ENCODE measurements at regions not wholly inside any gene's neighbourhood (a gene's known extent, or its start where the extent isn't known, plus 50 kb on each side); places are given as distances from the start of the nearest gene placed in this dataset.

DNA sequence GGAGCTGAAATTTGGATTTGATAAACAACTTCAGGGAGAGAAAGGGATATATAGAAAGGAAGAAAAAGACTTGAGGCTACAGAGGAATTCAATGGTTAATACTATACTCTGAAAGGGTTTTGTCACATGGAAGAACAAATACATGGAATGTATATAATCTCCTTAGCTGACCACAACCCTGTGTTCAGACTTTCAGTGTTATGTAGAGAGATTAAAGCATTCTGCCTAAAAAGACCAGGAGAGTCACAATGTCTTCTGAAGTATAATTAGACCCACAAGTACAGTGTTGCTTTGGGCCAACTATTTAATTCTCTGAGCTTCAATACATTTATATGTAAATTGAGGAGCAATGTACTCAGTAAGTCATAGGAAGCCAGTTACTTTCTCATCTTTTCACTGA is 123.8 kb upstream of the FSHR start:
- Histone ChIP-seq H3K4me3 (ENCODE audit: low read depth, low read length) (no peak overlapping the region), H3K4me1 (no peaks in the 10 kb centered on the region), H3K27me3 (replicated peaks; ENCODE audit: control insufficient read depth, insufficient read depth, low read length) (no peaks in the 10 kb centered on the region; the same call in 1 of the 2 replicates), H3K36me3 (ENCODE audit: control insufficient read depth, insufficient read depth, low read length) (no peaks in the 10 kb centered on the region), H3K9me3 (peaks cover 5% of the 10 kb centered on the region; the same call in 1 of the 2 replicates)
- Mint-ChIP-seq H3K27me3 (ENCODE audit: insufficient read depth, unreplicated experiment) (no peaks in the 10 kb centered on the region), H3K27ac (ENCODE audit: unreplicated experiment) (no peak overlapping the region), H3K36me3 (ENCODE audit: insufficient read depth, unreplicated experiment) (no peaks in the 10 kb centered on the region), H3K9me3 (ENCODE audit: unreplicated experiment) (peaks cover 6% of the 10 kb centered on the region), H3K4me3 (ENCODE audit: unreplicated experiment) (no peak overlapping the region), H3K4me1 (ENCODE audit: low read depth, unreplicated experiment) (no peaks in the 10 kb centered on the region)
- intact Hi-C loops (cut with micrococcal nuclease; ENCODE audit: unreplicated experiment), result no loop called here
- DNase-seq, result no peak
- POLR2A ChIA-PET, result no interaction called here
- TF ChIP-seq, protein P1, sequence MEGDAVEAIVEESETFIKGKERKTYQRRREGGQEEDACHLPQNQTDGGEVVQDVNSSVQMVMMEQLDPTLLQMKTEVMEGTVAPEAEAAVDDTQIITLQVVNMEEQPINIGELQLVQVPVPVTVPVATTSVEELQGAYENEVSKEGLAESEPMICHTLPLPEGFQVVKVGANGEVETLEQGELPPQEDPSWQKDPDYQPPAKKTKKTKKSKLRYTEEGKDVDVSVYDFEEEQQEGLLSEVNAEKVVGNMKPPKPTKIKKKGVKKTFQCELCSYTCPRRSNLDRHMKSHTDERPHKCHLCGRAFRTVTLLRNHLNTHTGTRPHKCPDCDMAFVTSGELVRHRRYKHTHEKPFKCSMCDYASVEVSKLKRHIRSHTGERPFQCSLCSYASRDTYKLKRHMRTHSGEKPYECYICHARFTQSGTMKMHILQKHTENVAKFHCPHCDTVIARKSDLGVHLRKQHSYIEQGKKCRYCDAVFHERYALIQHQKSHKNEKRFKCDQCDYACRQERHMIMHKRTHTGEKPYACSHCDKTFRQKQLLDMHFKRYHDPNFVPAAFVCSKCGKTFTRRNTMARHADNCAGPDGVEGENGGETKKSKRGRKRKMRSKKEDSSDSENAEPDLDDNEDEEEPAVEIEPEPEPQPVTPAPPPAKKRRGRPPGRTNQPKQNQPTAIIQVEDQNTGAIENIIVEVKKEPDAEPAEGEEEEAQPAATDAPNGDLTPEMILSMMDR (IDR thresholded peaks at IDR 0.05; ENCODE audit: insufficient read depth in 1 of 2, low read depth in 1 of 2, low read length in 1 of 2, severe bottlenecking in 1 of 2, unreplicated experiment in 1 of 2), result no peak
- BruUV-seq (replicated peaks), result no TSS peak
- CTCF ChIA-PET, result no interaction called here

DNA sequence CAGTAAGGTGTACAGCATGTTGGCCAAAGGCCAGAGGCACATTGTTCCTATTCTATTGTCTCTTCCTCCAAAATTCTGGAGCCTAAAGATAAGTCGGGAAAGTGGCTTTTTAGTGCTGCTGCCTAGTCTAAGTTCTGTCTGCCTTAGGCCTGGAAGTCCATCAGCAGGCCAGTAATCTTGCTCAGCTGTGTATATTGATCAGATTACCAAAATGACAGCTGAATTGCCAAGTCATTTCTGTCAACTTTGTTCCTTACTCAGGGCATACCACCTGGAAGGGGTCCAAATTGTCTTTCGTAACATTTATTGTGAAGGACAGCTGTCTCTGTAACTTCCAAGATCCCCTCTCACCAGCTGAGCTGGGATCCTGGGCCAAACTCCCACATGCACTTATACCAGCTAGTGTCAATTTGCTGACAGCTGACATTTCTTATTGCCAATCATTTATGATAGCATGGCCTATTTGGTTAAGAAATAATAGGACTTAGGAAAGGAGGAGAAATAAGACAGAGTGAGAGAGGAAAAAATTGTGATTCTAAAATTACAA is 116.8 kb upstream of the FSHR start:
- CTCF ChIA-PET, result no interaction called here
- POLR2A ChIA-PET, result no interaction called here
- no peak overlapping the region for H3K4me3 Mint-ChIP-seq (ENCODE audit: unreplicated experiment)

DNA sequence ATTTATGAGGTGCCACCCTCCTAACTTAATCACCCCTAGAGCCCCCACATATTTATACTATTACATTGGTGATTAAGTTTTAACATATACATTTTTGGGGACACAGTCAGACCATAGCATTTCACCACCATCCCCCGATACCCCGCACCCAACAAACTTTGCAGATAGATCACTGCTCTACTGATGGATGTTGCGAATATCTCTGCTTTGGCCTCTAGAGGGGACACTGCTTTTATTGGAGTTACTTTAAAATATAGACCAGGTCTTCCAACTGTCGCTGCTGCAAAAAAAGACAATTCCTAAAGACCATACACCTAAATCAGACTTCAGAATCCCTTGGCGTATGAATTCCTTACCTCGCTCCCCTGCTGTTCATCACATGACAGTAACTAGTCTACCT is 115.8 kb upstream of the FSHR start:
- TF ChIP-seq, protein P1 (IDR thresholded peaks at IDR 0.05; ENCODE audit: insufficient read depth in 1 of 2, low read depth in 1 of 2, low read length in 1 of 2, severe bottlenecking in 1 of 2, unreplicated experiment in 1 of 2), result no peak
- no TSS peak for BruUV-seq (replicated peaks)
- DNase-seq, result no peak
- Mint-ChIP-seq H3K9me3 (ENCODE audit: unreplicated experiment) (no peaks in the 10 kb centered on the region), H3K27ac (ENCODE audit: unreplicated experiment) (no peak overlapping the region), H3K4me3 (ENCODE audit: unreplicated experiment) (no peak overlapping the region), H3K27me3 (ENCODE audit: insufficient read depth, unreplicated experiment) (no peaks in the 10 kb centered on the region), H3K36me3 (ENCODE audit: insufficient read depth, unreplicated experiment) (no peaks in the 10 kb centered on the region), H3K4me1 (ENCODE audit: low read depth, unreplicated experiment) (no peaks in the 10 kb centered on the region)
- Histone ChIP-seq H3K9me3 (no peaks in the 10 kb centered on the region), H3K27me3 (replicated peaks; ENCODE audit: control insufficient read depth, insufficient read depth, low read length) (no peaks in the 10 kb centered on the region), H3K4me1 (no peaks in the 10 kb centered on the region), H3K36me3 (ENCODE audit: control insufficient read depth, insufficient read depth, low read length) (no peaks in the 10 kb centered on the region), H3K4me3 (ENCODE audit: low read depth, low read length) (no peak overlapping the region)
- intact Hi-C loops (cut with micrococcal nuclease; ENCODE audit: unreplicated experiment), result no loop called here
- ChIA-PET CTCF (no interaction called here), POLR2A (no interaction called here)

More for the DNA sequence above, 116.8 kb upstream of the FSHR start:
- H3K27me3 ChIP-seq (replicated peaks; ENCODE audit: control insufficient read depth, insufficient read depth, low read length), result no peaks in the 10 kb centered on the region
- H3K4me1 ChIP-seq, result no peaks in the 10 kb centered on the region
- no peaks in the 10 kb centered on the region for H3K4me1 Mint-ChIP-seq (ENCODE audit: low read depth, unreplicated experiment)
- no peak overlapping the region for H3K27ac Mint-ChIP-seq (ENCODE audit: unreplicated experiment)
- no TSS peak for BruUV-seq (replicated peaks)
- TF ChIP-seq, protein P1 (IDR thresholded peaks at IDR 0.05; ENCODE audit: insufficient read depth in 1 of 2, low read depth in 1 of 2, low read length in 1 of 2, severe bottlenecking in 1 of 2, unreplicated experiment in 1 of 2), result no peak
- no peaks in the 10 kb centered on the region for H3K36me3 Mint-ChIP-seq (ENCODE audit: insufficient read depth, unreplicated experiment)
- no peaks in the 10 kb centered on the region for H3K9me3 Mint-ChIP-seq (ENCODE audit: unreplicated experiment)
- no peaks in the 10 kb centered on the region for H3K27me3 Mint-ChIP-seq (ENCODE audit: insufficient read depth, unreplicated experiment)
- no peaks in the 10 kb centered on the region for H3K9me3 ChIP-seq
- intact Hi-C loops (cut with micrococcal nuclease; ENCODE audit: unreplicated experiment), result no loop called here
- no peaks in the 10 kb centered on the region for H3K36me3 ChIP-seq (ENCODE audit: control insufficient read depth, insufficient read depth, low read length)
- no peak for DNase-seq
- H3K4me3 ChIP-seq (ENCODE audit: low read depth, low read length), result no peak overlapping the region
